ENCODE measurements at regions not wholly inside any gene's neighbourhood (a gene's known extent, or its start where the extent isn't known, plus 50 kb on each side); places are given as distances from the start of the nearest gene placed in this dataset.

- no peaks in the 10 kb centered on the region for H3K4me1 ChIP-seq (ENCODE audit: insufficient read depth, poor library complexity, severe bottlenecking)
- H3K36me3 ChIP-seq (ENCODE audit: low read depth) = no peaks in the 10 kb centered on the region
- H3K27ac ChIP-seq (ENCODE audit: poor library complexity, severe bottlenecking) = no peak overlapping the region
- no peaks in the 10 kb centered on the region for H3K27me3 ChIP-seq (ENCODE audit: insufficient read depth, poor library complexity, severe bottlenecking)
- DNase-seq (ENCODE audit: low spot score) (no peak), ATAC-seq (ENCODE audit: low read depth) (no peak)
- no peak for TF ChIP-seq CTCF (IDR thresholded peaks at IDR 0.05; ENCODE audit: poor library complexity, severe bottlenecking)
- no peak overlapping the region for H3K4me3 ChIP-seq (ENCODE audit: severe bottlenecking)
- H3K9me3 ChIP-seq (ENCODE audit: severe bottlenecking) = no peaks in the 10 kb centered on the region
These were observed 666.7 kb upstream of the NRP1 start for GRCh38 chr10:34001087-34001580.

- Histone ChIP-seq H3K36me3 (ENCODE audit: low read depth) (no peaks in the 10 kb centered on the region), H3K27ac (ENCODE audit: poor library complexity, severe bottlenecking) (no peak overlapping the region), H3K9me3 (ENCODE audit: severe bottlenecking) (no peaks in the 10 kb centered on the region), H3K27me3 (ENCODE audit: insufficient read depth, poor library complexity, severe bottlenecking) (no peaks in the 10 kb centered on the region), H3K4me3 (ENCODE audit: severe bottlenecking) (no peak overlapping the region), H3K4me1 (ENCODE audit: insufficient read depth, poor library complexity, severe bottlenecking) (no peaks in the 10 kb centered on the region)
- DNase-seq (ENCODE audit: low spot score) (no peak), ATAC-seq (ENCODE audit: low read depth) (no peak)
- TF ChIP-seq CTCF (IDR thresholded peaks at IDR 0.05; ENCODE audit: poor library complexity, severe bottlenecking) = no peak
These were observed 659.5 kb upstream of the NRP1 start for GRCh38 chr10:33993917-33994316.

GRCh38 chr10:33991924-33992323 lies 657.5 kb upstream of the NRP1 start:
- TF ChIP-seq CTCF (IDR thresholded peaks at IDR 0.05; ENCODE audit: poor library complexity, severe bottlenecking) = no peak
- Histone ChIP-seq H3K4me3 (ENCODE audit: severe bottlenecking) (no peak overlapping the region), H3K36me3 (ENCODE audit: low read depth) (no peaks in the 10 kb centered on the region), H3K27me3 (ENCODE audit: insufficient read depth, poor library complexity, severe bottlenecking) (no peaks in the 10 kb centered on the region), H3K4me1 (ENCODE audit: insufficient read depth, poor library complexity, severe bottlenecking) (no peaks in the 10 kb centered on the region), H3K27ac (ENCODE audit: poor library complexity, severe bottlenecking) (no peak overlapping the region), H3K9me3 (ENCODE audit: severe bottlenecking) (no peaks in the 10 kb centered on the region)
- ATAC-seq (ENCODE audit: low read depth) (no peak), DNase-seq (ENCODE audit: low spot score) (no peak)

- Histone ChIP-seq H3K9me3 (ENCODE audit: severe bottlenecking) (no peaks in the 10 kb centered on the region), H3K27me3 (ENCODE audit: insufficient read depth, poor library complexity, severe bottlenecking) (no peaks in the 10 kb centered on the region), H3K27ac (ENCODE audit: poor library complexity, severe bottlenecking) (no peak overlapping the region), H3K36me3 (ENCODE audit: low read depth) (no peaks in the 10 kb centered on the region), H3K4me1 (ENCODE audit: insufficient read depth, poor library complexity, severe bottlenecking) (peaks cover 3% of the 10 kb centered on the region), H3K4me3 (ENCODE audit: severe bottlenecking) (no peak overlapping the region)
- no peak for DNase-seq (ENCODE audit: low spot score)
- TF ChIP-seq CTCF (IDR thresholded peaks at IDR 0.05; ENCODE audit: poor library complexity, severe bottlenecking) = no peak
- ATAC-seq (ENCODE audit: low read depth) = no peak
These were observed 652.0 kb upstream of the NRP1 start for GRCh38 chr10:33986515-33986914.

GRCh38 chr10:33986016-33986415 lies 651.5 kb upstream of the NRP1 start:
- H3K27me3 ChIP-seq (ENCODE audit: insufficient read depth, poor library complexity, severe bottlenecking) = no peaks in the 10 kb centered on the region
- H3K9me3 ChIP-seq (ENCODE audit: severe bottlenecking) = no peaks in the 10 kb centered on the region
- H3K36me3 ChIP-seq (ENCODE audit: low read depth) = no peaks in the 10 kb centered on the region
- ATAC-seq (ENCODE audit: low read depth) = no peak
- TF ChIP-seq CTCF (IDR thresholded peaks at IDR 0.05; ENCODE audit: poor library complexity, severe bottlenecking) = no peak
- peaks cover 3% of the 10 kb centered on the region for H3K4me1 ChIP-seq (ENCODE audit: insufficient read depth, poor library complexity, severe bottlenecking)
- no peak overlapping the region for H3K4me3 ChIP-seq (ENCODE audit: severe bottlenecking)
- no peak for DNase-seq (ENCODE audit: low spot score)
- no peak overlapping the region for H3K27ac ChIP-seq (ENCODE audit: poor library complexity, severe bottlenecking)
